HEK293T (cell line): ENCODE measurements at regions not wholly inside any gene's neighbourhood (a gene's known extent, or its start where the extent isn't known, plus 50 kb on each side); places are given as distances from the start of the nearest gene placed in this dataset.

Source experiments
- ARNT ChIP-seq: fragments of 450-650 bp; IDR thresholded peaks from 2 replicates; pipeline ENCODE4 v1.6.1; 2017; ENCODE audit warnings: mild to moderate bottlenecking
- BHLHE40 ChIP-seq: fragments of 450-650 bp; IDR thresholded peaks from 2 replicates; pipeline ENCODE4 v1.6.1; 2016; ENCODE audit warnings: mild to moderate bottlenecking, moderate library complexity, borderline replicate concordance
- FOXA1 ChIP-seq: fragments of 450-650 bp; IDR thresholded peaks from 2 replicates; pipeline ENCODE4 v1.6.1; 2016; ENCODE audit warnings: mild to moderate bottlenecking
- FOXK2 ChIP-seq: fragments of 450-650 bp; IDR thresholded peaks from 2 replicates; pipeline ENCODE4 v1.6.1; 2016; ENCODE audit warnings: mild to moderate bottlenecking
- L3MBTL2 ChIP-seq: fragments of 450-650 bp; conservative IDR thresholded peaks from 2 replicates; pipeline ENCODE4 v1.6.1; 2016; ENCODE audit warnings: mild to moderate bottlenecking
- LEF1 ChIP-seq: fragments of 450-650 bp; IDR thresholded peaks from 2 replicates; pipeline ENCODE4 v1.6.1; 2017; ENCODE audit warnings: mild to moderate bottlenecking, borderline replicate concordance
- NFRKB ChIP-seq: fragments of 450-650 bp; IDR thresholded peaks from 2 replicates; pipeline ENCODE4 v1.6.1; 2016; ENCODE audit warnings: mild to moderate bottlenecking, moderate library complexity
- SP1 ChIP-seq: fragments of 450-650 bp; IDR thresholded peaks from 2 replicates; pipeline ENCODE4 v1.6.1; 2017
- TARDBP ChIP-seq: fragments of 450-650 bp; IDR thresholded peaks from 2 replicates; pipeline ENCODE4 v1.6.1; 2016
- ZNF384 ChIP-seq: fragments of 450-650 bp; IDR thresholded peaks from 2 replicates; pipeline ENCODE4 v1.6.1; 2016
- TF ChIP-seq, protein P1 (sequence below): fragments of 450-650 bp; IDR thresholded peaks from 2 replicates; pipeline ENCODE4 v1.6.1; 2016

DNA sequence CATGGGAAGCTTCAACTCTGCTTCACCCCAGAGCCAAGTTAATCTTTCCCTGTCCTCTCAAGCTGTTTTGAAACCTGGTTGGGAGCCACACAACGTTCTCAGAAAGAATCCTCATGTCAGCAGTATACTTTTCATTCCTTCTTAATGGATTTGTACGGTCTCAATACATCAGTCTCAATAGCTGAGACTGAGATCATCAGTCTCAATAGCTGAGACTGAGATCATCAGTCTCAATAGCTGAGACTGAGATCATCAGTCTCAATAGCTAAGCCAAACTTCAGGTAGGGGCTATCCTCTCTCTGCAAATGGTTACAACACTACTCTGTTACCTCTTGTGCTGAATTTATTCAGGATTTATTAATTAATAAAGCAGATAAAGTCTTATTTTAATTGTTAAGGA, 1317.4 kb upstream of the CDH9 start:
- TF ChIP-seq ZNF384 (no peak), LEF1 (no peak), ARNT (no peak), FOXA1 (no peak), TARDBP (no peak), L3MBTL2 (no peak), FOXK2 (no peak), BHLHE40 (no peak), SP1 (no peak), NFRKB (no peak)
- TF ChIP-seq, protein P1, sequence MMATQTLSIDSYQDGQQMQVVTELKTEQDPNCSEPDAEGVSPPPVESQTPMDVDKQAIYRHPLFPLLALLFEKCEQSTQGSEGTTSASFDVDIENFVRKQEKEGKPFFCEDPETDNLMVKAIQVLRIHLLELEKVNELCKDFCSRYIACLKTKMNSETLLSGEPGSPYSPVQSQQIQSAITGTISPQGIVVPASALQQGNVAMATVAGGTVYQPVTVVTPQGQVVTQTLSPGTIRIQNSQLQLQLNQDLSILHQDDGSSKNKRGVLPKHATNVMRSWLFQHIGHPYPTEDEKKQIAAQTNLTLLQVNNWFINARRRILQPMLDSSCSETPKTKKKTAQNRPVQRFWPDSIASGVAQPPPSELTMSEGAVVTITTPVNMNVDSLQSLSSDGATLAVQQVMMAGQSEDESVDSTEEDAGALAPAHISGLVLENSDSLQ, result no peak
